ENCODE measurements at regions not wholly inside any gene's neighbourhood (a gene's known extent, or its start where the extent isn't known, plus 50 kb on each side); places are given as distances from the start of the nearest gene placed in this dataset.

DNA sequence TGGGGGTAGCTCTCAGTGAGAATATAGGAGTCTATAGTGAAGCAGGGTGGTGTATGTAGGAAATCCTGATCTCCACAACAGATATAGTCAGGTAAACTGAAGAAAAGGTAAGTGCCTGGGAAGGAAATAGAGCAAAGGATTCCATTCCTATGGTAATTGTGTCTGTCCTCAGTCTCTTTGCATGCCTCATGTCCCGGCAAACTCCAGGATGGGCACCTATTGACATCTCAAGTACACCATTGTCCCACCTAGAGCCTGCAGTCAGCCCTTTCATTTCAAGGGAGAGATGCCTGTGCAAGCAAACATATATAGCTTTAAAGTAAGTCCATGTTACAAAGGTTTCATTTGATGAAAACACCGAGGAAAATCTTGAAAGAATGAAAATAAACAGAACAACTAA, 257.7 kb upstream of the AZI2 start:
- no peaks in the 10 kb centered on the region for H3K9me2 ChIP-seq (ENCODE audit: insufficient read depth, low read length)
- no peaks in the 10 kb centered on the region for H3K4me1 ChIP-seq (ENCODE audit: insufficient read depth, low read length, poor library complexity, severe bottlenecking)
- H3K4me2 ChIP-seq (ENCODE audit: low read length), result no peak overlapping the region
- H3K79me2 ChIP-seq (ENCODE audit: insufficient read depth, low read depth, low read length), result no peaks in the 10 kb centered on the region
- intact Hi-C loops (cut with micrococcal nuclease; ENCODE audit: unreplicated experiment), result no loop called here
- no TSS peak for BruUV-seq (replicated peaks)
- H3K9me3 ChIP-seq (ENCODE audit: low read length), result no peaks in the 10 kb centered on the region
- no peaks in the 10 kb centered on the region for H4K20me1 ChIP-seq (ENCODE audit: insufficient read depth, low read length)
- TF ChIP-seq, protein P1, sequence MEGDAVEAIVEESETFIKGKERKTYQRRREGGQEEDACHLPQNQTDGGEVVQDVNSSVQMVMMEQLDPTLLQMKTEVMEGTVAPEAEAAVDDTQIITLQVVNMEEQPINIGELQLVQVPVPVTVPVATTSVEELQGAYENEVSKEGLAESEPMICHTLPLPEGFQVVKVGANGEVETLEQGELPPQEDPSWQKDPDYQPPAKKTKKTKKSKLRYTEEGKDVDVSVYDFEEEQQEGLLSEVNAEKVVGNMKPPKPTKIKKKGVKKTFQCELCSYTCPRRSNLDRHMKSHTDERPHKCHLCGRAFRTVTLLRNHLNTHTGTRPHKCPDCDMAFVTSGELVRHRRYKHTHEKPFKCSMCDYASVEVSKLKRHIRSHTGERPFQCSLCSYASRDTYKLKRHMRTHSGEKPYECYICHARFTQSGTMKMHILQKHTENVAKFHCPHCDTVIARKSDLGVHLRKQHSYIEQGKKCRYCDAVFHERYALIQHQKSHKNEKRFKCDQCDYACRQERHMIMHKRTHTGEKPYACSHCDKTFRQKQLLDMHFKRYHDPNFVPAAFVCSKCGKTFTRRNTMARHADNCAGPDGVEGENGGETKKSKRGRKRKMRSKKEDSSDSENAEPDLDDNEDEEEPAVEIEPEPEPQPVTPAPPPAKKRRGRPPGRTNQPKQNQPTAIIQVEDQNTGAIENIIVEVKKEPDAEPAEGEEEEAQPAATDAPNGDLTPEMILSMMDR (conservative IDR thresholded peaks at IDR 0.05; ENCODE audit: low read length), result no peak
- TF ChIP-seq EZH2phosphoT487 (IDR thresholded peaks at IDR 0.05; ENCODE audit: borderline replicate concordance, low read depth, low read length), result no peak
- no peaks in the 10 kb centered on the region for H3K36me3 ChIP-seq (ENCODE audit: insufficient read depth, low read length)
- no peak overlapping the region for H3K27ac ChIP-seq (ENCODE audit: low read depth, low read length, poor library complexity, severe bottlenecking)
- ChIA-PET POLR2A (interaction anchor here (0.7 kb wide), 1 partner anchor 1151 kb away, joined by 3 read pairs; no protein-coding TSS in a partner anchor), CTCF (ENCODE audit: unreplicated experiment) (no interaction called here)
- DNase-seq (ENCODE audit: low spot score), result no peak
- no peak overlapping the region for H2AFZ ChIP-seq (ENCODE audit: low read length)
- no peak overlapping the region for H3K4me3 ChIP-seq (ENCODE audit: low read depth, low read length, poor library complexity, severe bottlenecking)

DNA sequence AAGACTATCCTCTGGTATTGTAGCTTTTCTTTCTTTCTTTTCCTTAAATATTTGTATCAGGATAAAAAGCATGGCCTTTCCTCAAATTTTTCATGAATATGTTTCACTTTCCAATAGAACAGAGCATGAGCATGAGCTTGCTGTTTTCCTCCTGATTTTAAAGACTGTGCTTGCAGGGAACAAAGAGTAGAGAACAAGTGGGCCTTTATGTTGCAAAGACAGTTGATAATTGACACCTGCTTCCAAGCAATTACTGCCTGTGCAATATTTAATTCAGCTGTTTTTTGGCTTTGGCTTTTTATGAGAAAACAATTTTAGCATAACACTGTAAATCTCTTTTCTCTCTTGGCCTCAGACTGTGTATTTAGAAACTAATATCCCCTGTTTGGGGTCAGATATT, 263.6 kb upstream of the AZI2 start:
- no peak overlapping the region for H2AFZ ChIP-seq (ENCODE audit: low read length)
- no TSS peak for BruUV-seq (replicated peaks)
- ChIA-PET POLR2A (interaction anchor here (0.8 kb wide), 1 partner anchor 250 kb away, joined by 3 read pairs; no protein-coding TSS in a partner anchor), CTCF (ENCODE audit: unreplicated experiment) (no interaction called here)
- H3K4me1 ChIP-seq (ENCODE audit: insufficient read depth, low read length, poor library complexity, severe bottlenecking), result no peaks in the 10 kb centered on the region
- intact Hi-C loops (cut with micrococcal nuclease; ENCODE audit: unreplicated experiment), result no loop called here
- H3K27ac ChIP-seq (ENCODE audit: low read depth, low read length, poor library complexity, severe bottlenecking), result no peak overlapping the region
- no peaks in the 10 kb centered on the region for H3K9me2 ChIP-seq (ENCODE audit: insufficient read depth, low read length)
- TF ChIP-seq EZH2phosphoT487 (IDR thresholded peaks at IDR 0.05; ENCODE audit: borderline replicate concordance, low read depth, low read length), result no peak
- TF ChIP-seq, protein P1 (conservative IDR thresholded peaks at IDR 0.05; ENCODE audit: low read length), result no peak
- no peak overlapping the region for H3K4me3 ChIP-seq (ENCODE audit: low read depth, low read length, poor library complexity, severe bottlenecking)
- no peaks in the 10 kb centered on the region for H3K9me3 ChIP-seq (ENCODE audit: low read length)
- no peaks in the 10 kb centered on the region for H3K79me2 ChIP-seq (ENCODE audit: insufficient read depth, low read depth, low read length)
- DNase-seq (ENCODE audit: low spot score), result no peak
- no peaks in the 10 kb centered on the region for H4K20me1 ChIP-seq (ENCODE audit: insufficient read depth, low read length)
- no peak overlapping the region for H3K4me2 ChIP-seq (ENCODE audit: low read length)
- no peaks in the 10 kb centered on the region for H3K36me3 ChIP-seq (ENCODE audit: insufficient read depth, low read length)

DNA sequence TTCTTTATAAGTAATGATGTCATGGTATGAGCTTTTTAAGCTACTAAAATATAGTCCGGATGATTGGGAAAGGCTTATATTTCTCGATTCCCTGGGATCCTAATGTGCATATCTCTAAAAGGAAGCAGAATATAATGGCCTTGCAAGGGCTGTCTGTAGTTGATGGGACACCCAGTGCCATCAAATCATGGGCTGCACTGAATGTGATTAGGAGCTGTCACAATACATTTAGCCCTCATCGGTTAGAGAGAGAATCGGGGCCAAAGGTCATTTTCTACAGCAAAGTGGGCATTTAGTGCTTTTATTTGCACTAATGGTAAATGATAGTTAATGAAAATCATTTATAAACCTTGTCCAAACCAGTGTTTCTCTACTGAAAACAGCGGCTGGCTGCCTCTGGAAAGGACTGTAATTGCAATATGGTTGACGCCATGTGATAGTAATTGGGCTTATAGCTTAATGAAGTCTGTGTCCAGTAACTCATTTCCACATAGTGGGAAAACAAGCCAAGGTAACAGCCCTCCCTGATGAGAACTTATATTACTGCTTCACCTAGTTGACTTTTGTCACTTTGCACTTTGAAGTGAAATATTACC, 265.0 kb upstream of the AZI2 start:
- POLR2A ChIA-PET, result interaction anchor here (0.6 to 1.0 kb wide), 2 partner anchors 8 to 1481 kb away, joined by 3 read pairs; no protein-coding TSS in a partner anchor

More for the DNA sequence above, 265.0 kb upstream of the AZI2 start:
- H3K79me2 ChIP-seq (ENCODE audit: insufficient read depth, low read depth, low read length), result no peaks in the 10 kb centered on the region
- no peak for DNase-seq (ENCODE audit: low spot score)
- no peaks in the 10 kb centered on the region for H3K9me2 ChIP-seq (ENCODE audit: insufficient read depth, low read length)
- H3K27ac ChIP-seq (ENCODE audit: low read depth, low read length, poor library complexity, severe bottlenecking), result no peak overlapping the region
- TF ChIP-seq, protein P1 (conservative IDR thresholded peaks at IDR 0.05; ENCODE audit: low read length), result no peak
- TF ChIP-seq EZH2phosphoT487 (IDR thresholded peaks at IDR 0.05; ENCODE audit: borderline replicate concordance, low read depth, low read length), result no peak
- no peaks in the 10 kb centered on the region for H3K9me3 ChIP-seq (ENCODE audit: low read length)
- H2AFZ ChIP-seq (ENCODE audit: low read length), result no peak overlapping the region
- H3K36me3 ChIP-seq (ENCODE audit: insufficient read depth, low read length), result no peaks in the 10 kb centered on the region
- no peaks in the 10 kb centered on the region for H3K4me1 ChIP-seq (ENCODE audit: insufficient read depth, low read length, poor library complexity, severe bottlenecking)
- intact Hi-C loops (cut with micrococcal nuclease; ENCODE audit: unreplicated experiment), result no loop called here
- CTCF ChIA-PET (ENCODE audit: unreplicated experiment), result no interaction called here
- H3K4me2 ChIP-seq (ENCODE audit: low read length), result no peak overlapping the region
- H4K20me1 ChIP-seq (ENCODE audit: insufficient read depth, low read length), result no peaks in the 10 kb centered on the region
- BruUV-seq (replicated peaks), result no TSS peak
- H3K4me3 ChIP-seq (ENCODE audit: low read depth, low read length, poor library complexity, severe bottlenecking), result no peak overlapping the region

Data from OCI-LY7 (cell line).